OCI-LY3 (cell line): ENCODE measurements at regions not wholly inside any gene's neighbourhood (a gene's known extent, or its start where the extent isn't known, plus 50 kb on each side); places are given as distances from the start of the nearest gene placed in this dataset.
"Not testable (repeated sequence)": the region's sequence is repeated elsewhere in the genome, so short reads cannot be mapped to it uniquely, and the experiment has no call there.

Experiments
- H2AFZ ChIP-seq: fragments of 200-600, 300-600 bp; shearing (Covaris generic); 2 replicates; pipeline ENCODE4 v1.6.0; 2014; ENCODE audit warnings: antibody characterized with exemption, low read depth, low read length
- H3K27ac ChIP-seq: fragments of 200-600, 300-600 bp; sonication (generic); 2 replicates; pipeline ENCODE4 v1.5.1; 2014; ENCODE audit warnings: mild to moderate bottlenecking, low read length, moderate library complexity, mixed read lengths
- H3K27me3 ChIP-seq: fragments of 200-600, 300-600 bp; sonication (generic); 2 replicates; pipeline ENCODE4 v1.6.1; 2014; ENCODE audit warnings: low read depth, low read length, mixed read lengths
- H3K36me3 ChIP-seq: fragments of 200-600, 300-600 bp; sonication (generic); replicated peaks from 2 replicates; pipeline ENCODE3; 2014; ENCODE audit warnings: low read depth, low read length, mixed read lengths
- H3K4me1 ChIP-seq: fragments of 300-600, 200-600 bp; sonication (generic); 2 replicates; pipeline ENCODE4 v1.6.1; 2014; ENCODE audit warnings: low read length, mixed read lengths
- H3K4me2 ChIP-seq: fragments of 200-600, 300-600 bp; sonication (generic); 2 replicates; pipeline ENCODE4 v1.6.1; 2014; ENCODE audit warnings: low read length, mixed read lengths
- H3K4me3 ChIP-seq: fragments of 300-600, 200-600 bp; sonication (generic); 2 replicates; pipeline ENCODE4 v1.5.1; 2014; ENCODE audit warnings: antibody characterized with exemption, mild to moderate bottlenecking, low read length, moderate library complexity
- H3K79me2 ChIP-seq: fragments of 300-600, 200-600 bp; shearing (Covaris generic); 2 replicates; pipeline ENCODE4 v1.6.1; 2014; ENCODE audit warnings: mild to moderate bottlenecking, low read length, mixed read lengths
- H3K9ac ChIP-seq: fragments of 300-600, 200-600 bp; shearing (Covaris generic); 2 replicates; pipeline ENCODE4 v1.6.0; 2014; ENCODE audit warnings: mild to moderate bottlenecking, low read length, moderate library complexity
- H3K9me3 ChIP-seq: fragments of 200-600, 300-600 bp; shearing (Covaris generic); 2 replicates; pipeline ENCODE4 v1.6.1; 2014; ENCODE audit warnings: low read length, mixed read lengths; ENCODE audit not compliant: insufficient read depth
- H4K20me1 ChIP-seq: fragments of 200-600, 300-600 bp; sonication (generic); 2 replicates; pipeline ENCODE4 v1.6.1; 2016; ENCODE audit warnings: low read length, mixed read lengths; ENCODE audit not compliant: insufficient read depth
- EZH2phosphoT487 ChIP-seq: fragments of 200-600 bp; shearing (Covaris generic); IDR thresholded peaks from 2 replicates; pipeline ENCODE4 v1.6.1; 2018; ENCODE audit warnings: antibody characterized with exemption, mixed run types, low read depth
- TF ChIP-seq, protein P1 (sequence below): fragments of 200-600, 300-600 bp; sonication (generic); IDR thresholded peaks from 2 replicates; pipeline ENCODE4 v1.5.1; 2014; ENCODE audit warnings: antibody characterized with exemption, low read length, low read depth

- H2AFZ ChIP-seq = no peak overlapping the region
- TF ChIP-seq, protein P1, sequence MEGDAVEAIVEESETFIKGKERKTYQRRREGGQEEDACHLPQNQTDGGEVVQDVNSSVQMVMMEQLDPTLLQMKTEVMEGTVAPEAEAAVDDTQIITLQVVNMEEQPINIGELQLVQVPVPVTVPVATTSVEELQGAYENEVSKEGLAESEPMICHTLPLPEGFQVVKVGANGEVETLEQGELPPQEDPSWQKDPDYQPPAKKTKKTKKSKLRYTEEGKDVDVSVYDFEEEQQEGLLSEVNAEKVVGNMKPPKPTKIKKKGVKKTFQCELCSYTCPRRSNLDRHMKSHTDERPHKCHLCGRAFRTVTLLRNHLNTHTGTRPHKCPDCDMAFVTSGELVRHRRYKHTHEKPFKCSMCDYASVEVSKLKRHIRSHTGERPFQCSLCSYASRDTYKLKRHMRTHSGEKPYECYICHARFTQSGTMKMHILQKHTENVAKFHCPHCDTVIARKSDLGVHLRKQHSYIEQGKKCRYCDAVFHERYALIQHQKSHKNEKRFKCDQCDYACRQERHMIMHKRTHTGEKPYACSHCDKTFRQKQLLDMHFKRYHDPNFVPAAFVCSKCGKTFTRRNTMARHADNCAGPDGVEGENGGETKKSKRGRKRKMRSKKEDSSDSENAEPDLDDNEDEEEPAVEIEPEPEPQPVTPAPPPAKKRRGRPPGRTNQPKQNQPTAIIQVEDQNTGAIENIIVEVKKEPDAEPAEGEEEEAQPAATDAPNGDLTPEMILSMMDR = no peak
- no peak for TF ChIP-seq EZH2phosphoT487
- H3K27ac ChIP-seq = no peak overlapping the region
Measured at GRCh38 chr20:53666144-53666543, 72.5 kb upstream of the ZNF217 start.

GRCh38 chr20:53664121-53664520, 70.5 kb upstream of the ZNF217 start:
- no peaks in the 10 kb centered on the region for H3K9me3 ChIP-seq
- H4K20me1 ChIP-seq = no peaks in the 10 kb centered on the region
- H2AFZ ChIP-seq = no peak overlapping the region
- no peaks in the 10 kb centered on the region for H3K36me3 ChIP-seq
- H3K79me2 ChIP-seq = no peaks in the 10 kb centered on the region
- no peak overlapping the region for H3K27ac ChIP-seq
- 0 out of 2 replicates have a peak, but pooled peaks cover 2% of the 10 kb centered on the region for H3K27me3 ChIP-seq
- H3K4me2 ChIP-seq = no peak overlapping the region
- H3K4me3 ChIP-seq = no peak overlapping the region
- TF ChIP-seq EZH2phosphoT487 = no peak
- TF ChIP-seq, protein P1 = no peak
- no peak overlapping the region for H3K9ac ChIP-seq
- peaks cover 25% of the 10 kb centered on the region for H3K4me1 ChIP-seq

More at GRCh38 chr20:53666144-53666543, 72.5 kb upstream of the ZNF217 start:
- no peaks in the 10 kb centered on the region for H3K36me3 ChIP-seq
- H3K27me3 ChIP-seq = peaks cover 5% of the 10 kb centered on the region; the same call in 1 of the 2 replicates
- H3K4me1 ChIP-seq = peaks cover 10% of the 10 kb centered on the region
- H3K9ac ChIP-seq = no peak overlapping the region
- H3K79me2 ChIP-seq = no peaks in the 10 kb centered on the region
- H3K4me3 ChIP-seq = no peak overlapping the region
- no peaks in the 10 kb centered on the region for H4K20me1 ChIP-seq
- H3K9me3 ChIP-seq = no peaks in the 10 kb centered on the region
- no peak overlapping the region for H3K4me2 ChIP-seq

GRCh38 chr20:53663521-53663920, 69.9 kb upstream of the ZNF217 start:
- not testable (repeated sequence) for H4K20me1 ChIP-seq, H3K36me3 ChIP-seq, H3K4me3 ChIP-seq, H3K27ac ChIP-seq, H3K27me3 ChIP-seq, H3K9ac ChIP-seq, H3K9me3 ChIP-seq, H2AFZ ChIP-seq, H3K79me2 ChIP-seq, H3K4me2 ChIP-seq
- peaks cover 25% of the 10 kb centered on the region for H3K4me1 ChIP-seq

GRCh38 chr20:53662595-53662994, 69.0 kb upstream of the ZNF217 start:
- H3K4me2 ChIP-seq = no peak overlapping the region
- H3K27ac ChIP-seq = no peak overlapping the region
- no peaks in the 10 kb centered on the region for H3K9me3 ChIP-seq
- H3K36me3 ChIP-seq = no peaks in the 10 kb centered on the region
- H2AFZ ChIP-seq = no peak overlapping the region
- H3K4me3 ChIP-seq = no peak overlapping the region
- H3K27me3 ChIP-seq = no peaks in the 10 kb centered on the region
- H3K9ac ChIP-seq = no peak overlapping the region
- H3K79me2 ChIP-seq = no peaks in the 10 kb centered on the region
- H3K4me1 ChIP-seq = peaks cover 34% of the 10 kb centered on the region
- TF ChIP-seq EZH2phosphoT487 = no peak
- TF ChIP-seq, protein P1 = no peak
- H4K20me1 ChIP-seq = no peaks in the 10 kb centered on the region

GRCh38 chr20:53660947-53661381, 67.3 kb upstream of the ZNF217 start:
- no peak for TF ChIP-seq EZH2phosphoT487
- TF ChIP-seq, protein P1 = 0 out of 2 replicates have a peak, but pooled peaks have one; percentile 6
- Histone ChIP-seq H3K36me3 (no peaks in the 10 kb centered on the region), H3K4me1 (peaks cover 50% of the 10 kb centered on the region), H4K20me1 (no peaks in the 10 kb centered on the region), H3K27ac (no peak overlapping the region), H3K9ac (peak overlapping the region; percentile 70; the same call in 1 of the 2 replicates), H3K9me3 (no peaks in the 10 kb centered on the region), H3K27me3 (no peaks in the 10 kb centered on the region), H3K4me3 (peak overlapping the region; percentile 77), H2AFZ (peak overlapping the region; percentile 90), H3K4me2 (peak overlapping the region; percentile 76), H3K79me2 (no peaks in the 10 kb centered on the region)
